SJCRH30 (cell line): ENCODE measurements at regions not wholly inside any gene's neighbourhood (a gene's known extent, or its start where the extent isn't known, plus 50 kb on each side); places are given as distances from the start of the nearest gene placed in this dataset.

Source experiments
- DNase-seq, 2 experiments: peaks; one replicate each; pipeline ENCODE4 v3.0.0-alpha.2; 2015 to 2020
- H3K27ac ChIP-seq: fragments of 250-450 bp; sonication (Bioruptor Pico); 2 replicates; pipeline ENCODE4 v1.5.1; 2020; ENCODE audit warnings: mild to moderate bottlenecking, moderate library complexity
- H3K27me3 ChIP-seq: fragments of 250-450 bp; sonication (Bioruptor Pico); 2 replicates; pipeline ENCODE4 v1.5.1; 2020; ENCODE audit warnings: mild to moderate bottlenecking, moderate library complexity
- H3K36me3 ChIP-seq: fragments of 250-450 bp; sonication (Bioruptor Pico); 2 replicates; pipeline ENCODE4 v1.5.1; 2020; ENCODE audit warnings: mild to moderate bottlenecking, moderate library complexity
- H3K4me1 ChIP-seq: fragments of 250-450 bp; sonication (Bioruptor Pico); 2 replicates; pipeline ENCODE4 v1.5.1; 2020; ENCODE audit warnings: mild to moderate bottlenecking, moderate library complexity
- H3K4me3 ChIP-seq: fragments of 250-450 bp; sonication (Bioruptor Pico); 2 replicates; pipeline ENCODE4 v1.5.1; 2020; ENCODE audit warnings: mild to moderate bottlenecking, moderate library complexity
- H3K9me3 ChIP-seq: fragments of 250-450 bp; sonication (Bioruptor Pico); replicated peaks from 2 replicates; pipeline ENCODE4 v1.5.1; 2020; ENCODE audit warnings: mild to moderate bottlenecking, moderate library complexity

GRCh38 chr6:16956361-16956760, 145.5 kb upstream of the STMND1 start:
- Histone ChIP-seq H3K9me3 (no peaks in the 10 kb centered on the region), H3K36me3 (no peaks in the 10 kb centered on the region), H3K27ac (no peak overlapping the region), H3K4me1 (no peaks in the 10 kb centered on the region), H3K4me3 (no peak overlapping the region), H3K27me3 (no peaks in the 10 kb centered on the region)
- no peak for DNase-seq

- no peaks in the 10 kb centered on the region for H3K9me3 ChIP-seq
- H3K27me3 ChIP-seq, result no peaks in the 10 kb centered on the region
- H3K27ac ChIP-seq, result no peak overlapping the region
- H3K4me1 ChIP-seq, result no peaks in the 10 kb centered on the region
- DNase-seq, result no peak
- no peak overlapping the region for H3K4me3 ChIP-seq
- H3K36me3 ChIP-seq, result no peaks in the 10 kb centered on the region
Measured at GRCh38 chr6:16955899-16956298, 146.0 kb upstream of the STMND1 start.

- no peak for DNase-seq
- no peaks in the 10 kb centered on the region for H3K27me3 ChIP-seq
- no peak overlapping the region for H3K27ac ChIP-seq
- peaks cover 7% of the 10 kb centered on the region for H3K4me1 ChIP-seq
- no peaks in the 10 kb centered on the region for H3K36me3 ChIP-seq
- no peaks in the 10 kb centered on the region for H3K9me3 ChIP-seq
- no peak overlapping the region for H3K4me3 ChIP-seq
Measured at GRCh38 chr6:16953905-16954304, 147.9 kb upstream of the STMND1 start.

DNA sequence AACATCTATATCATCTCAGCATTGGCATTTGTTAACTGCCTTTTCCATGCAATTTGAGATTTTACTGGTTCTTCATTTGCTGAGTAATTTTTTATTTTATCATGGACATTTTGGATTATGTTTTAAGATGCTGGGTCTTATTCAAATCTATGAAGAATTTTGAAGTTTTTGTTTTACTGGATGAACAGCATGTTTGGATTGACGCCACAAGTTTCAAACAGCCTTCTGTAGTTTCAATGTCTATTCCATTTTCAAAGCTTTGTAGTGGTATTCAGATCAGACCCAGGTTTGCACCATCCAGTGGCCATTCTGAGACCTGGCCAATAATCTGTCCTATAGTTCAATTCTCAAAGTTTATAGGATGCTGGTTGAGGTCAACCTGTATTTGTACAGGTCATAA, 148.4 kb upstream of the STMND1 start:
- Histone ChIP-seq H3K4me3 (no peak overlapping the region), H3K27ac (no peak overlapping the region), H3K27me3 (no peaks in the 10 kb centered on the region), H3K36me3 (no peaks in the 10 kb centered on the region), H3K9me3 (no peaks in the 10 kb centered on the region), H3K4me1 (peaks cover 9% of the 10 kb centered on the region)
- no peak for DNase-seq

GRCh38 chr6:16950825-16951495, 150.9 kb upstream of the STMND1 start:
- no peak for DNase-seq

DNA sequence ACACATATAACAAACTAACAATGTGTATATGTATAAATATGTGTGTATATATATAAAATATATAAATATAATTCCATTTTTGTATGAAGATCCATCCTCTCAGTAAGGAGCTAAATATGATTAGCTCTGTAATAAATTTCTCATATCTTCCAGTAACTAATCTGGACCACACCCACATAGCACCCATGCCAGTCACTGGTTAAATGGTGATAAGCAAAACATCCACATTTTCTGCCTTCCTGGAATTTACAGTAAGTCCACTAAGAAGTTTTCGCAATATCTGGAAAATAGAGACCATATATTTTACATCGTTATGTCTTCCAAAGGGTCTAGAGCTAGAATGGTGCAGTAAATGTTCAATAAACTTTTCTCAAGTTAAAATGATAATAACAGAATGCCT, 151.5 kb upstream of the STMND1 start:
- Histone ChIP-seq H3K4me3 (no peak overlapping the region), H3K36me3 (no peaks in the 10 kb centered on the region), H3K27ac (no peak overlapping the region), H3K4me1 (peaks cover 25% of the 10 kb centered on the region), H3K9me3 (no peaks in the 10 kb centered on the region), H3K27me3 (no peaks in the 10 kb centered on the region)
- DNase-seq, result no peak

More at GRCh38 chr6:16950825-16951495, 150.9 kb upstream of the STMND1 start:
- H3K4me1 ChIP-seq, result peaks cover 25% of the 10 kb centered on the region
- no peaks in the 10 kb centered on the region for H3K27me3 ChIP-seq
- H3K4me3 ChIP-seq, result no peak overlapping the region
- no peak overlapping the region for H3K27ac ChIP-seq
- H3K36me3 ChIP-seq, result no peaks in the 10 kb centered on the region
- H3K9me3 ChIP-seq, result no peaks in the 10 kb centered on the region

DNA sequence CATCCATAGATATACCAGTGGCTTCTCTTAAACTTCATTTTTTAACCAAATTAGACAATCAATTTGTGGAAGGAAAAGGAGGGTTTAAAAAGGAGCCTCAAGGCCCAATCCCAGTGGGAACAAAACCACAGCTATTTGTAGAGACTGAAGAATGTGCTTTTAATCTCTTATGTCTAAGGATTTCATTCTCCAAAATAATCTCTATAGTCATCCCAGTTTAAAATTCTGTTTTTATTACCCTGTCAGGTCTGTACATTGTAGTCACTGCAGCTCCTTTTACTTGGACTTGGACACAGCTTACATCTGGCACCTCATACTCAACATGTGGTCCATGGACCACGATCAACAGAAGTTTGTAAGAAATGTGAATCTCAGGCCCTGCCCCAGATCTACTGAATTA, 152.1 kb upstream of the STMND1 start:
- Histone ChIP-seq H3K4me3 (no peak overlapping the region), H3K27ac (no peak overlapping the region), H3K9me3 (no peaks in the 10 kb centered on the region), H3K4me1 (peaks cover 25% of the 10 kb centered on the region), H3K27me3 (no peaks in the 10 kb centered on the region), H3K36me3 (no peaks in the 10 kb centered on the region)
- no peak for DNase-seq

DNA sequence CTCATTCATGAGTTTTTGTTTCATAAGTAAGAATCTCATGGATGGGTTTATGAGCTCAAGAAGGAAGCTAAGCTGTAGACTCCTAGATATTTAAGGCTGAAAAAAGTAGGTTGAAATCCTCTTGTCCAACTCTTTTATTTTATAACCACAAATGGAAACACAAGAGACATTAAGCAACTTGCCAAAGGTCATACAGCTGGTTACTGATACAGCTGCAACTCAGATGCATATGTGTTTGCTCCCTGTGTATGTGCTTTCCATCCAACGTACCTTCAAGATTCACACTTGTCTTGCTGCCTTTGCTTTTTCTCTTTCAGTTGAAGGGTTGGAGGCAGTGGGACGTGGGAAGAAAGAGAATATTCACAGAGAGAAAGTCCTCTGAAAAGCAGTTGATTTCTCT, 153.5 kb upstream of the STMND1 start:
- Histone ChIP-seq H3K27me3 (no peaks in the 10 kb centered on the region), H3K27ac (no peak overlapping the region), H3K36me3 (no peaks in the 10 kb centered on the region), H3K9me3 (no peaks in the 10 kb centered on the region), H3K4me1 (peaks cover 25% of the 10 kb centered on the region), H3K4me3 (no peak overlapping the region)
- DNase-seq, result no peak

- H3K4me3 ChIP-seq, result no peak overlapping the region
- H3K9me3 ChIP-seq, result no peaks in the 10 kb centered on the region
- H3K27ac ChIP-seq, result peak overlapping the region; percentile 29; the same call in 1 of the 2 replicates
- H3K27me3 ChIP-seq, result no peaks in the 10 kb centered on the region
- H3K36me3 ChIP-seq, result no peaks in the 10 kb centered on the region
- DNase-seq, result peak; percentile 26 to 67
- peaks cover 25% of the 10 kb centered on the region for H3K4me1 ChIP-seq
Measured at GRCh38 chr6:16947375-16948015, 154.4 kb upstream of the STMND1 start.

DNA sequence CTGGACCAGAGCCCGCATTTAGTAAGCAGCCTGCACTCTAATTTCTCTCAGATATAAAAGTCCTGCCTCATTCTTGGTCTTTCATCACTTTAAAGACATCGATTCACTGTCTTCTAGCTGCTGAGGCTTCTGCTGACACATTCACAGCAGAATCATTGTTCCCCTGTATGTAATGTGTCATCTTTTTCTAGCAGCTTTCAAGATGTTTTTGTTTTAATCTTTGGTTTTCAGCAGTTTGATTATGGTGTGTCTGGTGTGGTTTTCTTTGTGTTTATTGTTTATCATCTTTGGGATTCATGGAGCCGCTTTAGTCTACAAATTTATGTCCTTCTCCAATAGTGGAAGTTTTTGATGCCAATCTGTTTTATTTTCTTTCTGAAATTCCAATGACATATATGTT, 157.3 kb upstream of the STMND1 start:
- Histone ChIP-seq H3K36me3 (no peaks in the 10 kb centered on the region), H3K27ac (no peak overlapping the region), H3K4me1 (peaks cover 36% of the 10 kb centered on the region), H3K4me3 (no peak overlapping the region), H3K27me3 (no peaks in the 10 kb centered on the region), H3K9me3 (no peaks in the 10 kb centered on the region)
- DNase-seq, result no peak

GRCh38 chr6:16939839-16940238, 162.0 kb upstream of the STMND1 start:
- Histone ChIP-seq H3K4me1 (peaks cover 26% of the 10 kb centered on the region), H3K27me3 (no peaks in the 10 kb centered on the region), H3K36me3 (no peaks in the 10 kb centered on the region), H3K27ac (peak overlapping the region; percentile 72), H3K9me3 (no peaks in the 10 kb centered on the region), H3K4me3 (peak overlapping the region; percentile 54)
- peak; percentile 84 to 90 for DNase-seq

- peak overlapping the region; percentile 72 for H3K27ac ChIP-seq
- H3K27me3 ChIP-seq, result no peaks in the 10 kb centered on the region
- peaks cover 26% of the 10 kb centered on the region for H3K4me1 ChIP-seq
- H3K9me3 ChIP-seq, result no peaks in the 10 kb centered on the region
- H3K4me3 ChIP-seq, result peak overlapping the region; percentile 54
- DNase-seq, result peak in 1 of 2 experiments; percentile 22
- H3K36me3 ChIP-seq, result no peaks in the 10 kb centered on the region
Measured at GRCh38 chr6:16939351-16939750, 162.5 kb upstream of the STMND1 start.

GRCh38 chr6:16936893-16937292, 165.0 kb upstream of the STMND1 start:
- Histone ChIP-seq H3K36me3 (no peaks in the 10 kb centered on the region), H3K9me3 (no peaks in the 10 kb centered on the region), H3K4me1 (peaks cover 32% of the 10 kb centered on the region), H3K27me3 (no peaks in the 10 kb centered on the region), H3K27ac (peak overlapping the region; percentile 25), H3K4me3 (no peak overlapping the region)
- DNase-seq, result no peak

GRCh38 chr6:16933961-16934360, 167.9 kb upstream of the STMND1 start:
- Histone ChIP-seq H3K9me3 (no peaks in the 10 kb centered on the region), H3K4me3 (no peak overlapping the region), H3K27ac (no peak overlapping the region), H3K27me3 (no peaks in the 10 kb centered on the region), H3K4me1 (peaks cover 27% of the 10 kb centered on the region), H3K36me3 (no peaks in the 10 kb centered on the region)
- no peak for DNase-seq

DNA sequence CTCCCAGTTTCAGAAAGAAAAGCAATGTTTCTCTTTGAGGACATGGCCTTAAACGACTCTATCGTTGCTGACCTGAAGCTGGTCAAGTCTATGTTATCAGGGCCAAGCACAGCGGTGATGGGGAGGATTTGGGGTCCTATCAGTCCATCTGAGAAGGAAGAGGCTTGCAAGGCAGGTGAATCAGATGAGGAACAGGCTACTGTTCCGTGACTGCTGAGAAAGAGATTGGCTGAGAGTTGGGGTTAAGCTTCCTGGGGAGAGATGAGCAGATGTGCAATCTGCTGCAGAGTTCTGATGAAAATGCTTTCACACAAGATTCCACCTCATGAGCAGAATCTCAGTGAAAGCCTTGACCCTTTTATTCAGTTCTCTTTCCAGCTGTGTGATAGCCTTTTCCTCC, 168.3 kb upstream of the STMND1 start:
- DNase-seq, result no peak
- Histone ChIP-seq H3K36me3 (no peaks in the 10 kb centered on the region), H3K27me3 (no peaks in the 10 kb centered on the region), H3K4me3 (no peak overlapping the region), H3K9me3 (no peaks in the 10 kb centered on the region), H3K27ac (no peak overlapping the region), H3K4me1 (peaks cover 29% of the 10 kb centered on the region)

DNA sequence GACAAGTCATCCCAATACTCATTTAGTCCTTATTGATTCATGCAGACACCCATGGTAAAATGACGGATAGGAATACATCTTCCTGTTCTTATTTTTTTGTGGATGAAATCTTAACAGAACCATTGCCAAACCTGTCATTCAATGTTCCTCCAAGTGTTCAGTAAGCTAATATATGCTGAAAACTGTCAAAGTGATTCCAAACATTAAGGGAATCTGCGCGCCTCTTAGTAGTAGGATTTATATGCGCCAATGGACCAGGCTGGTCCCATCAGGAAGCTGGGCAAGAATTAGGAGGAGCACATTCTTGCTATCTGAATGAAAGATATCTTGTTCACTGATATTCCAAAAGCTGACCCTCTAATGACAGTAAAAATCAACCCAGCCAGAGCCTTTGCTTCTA, 168.9 kb upstream of the STMND1 start:
- H3K9me3 ChIP-seq, result no peaks in the 10 kb centered on the region
- no peaks in the 10 kb centered on the region for H3K27me3 ChIP-seq
- no peak for DNase-seq
- H3K27ac ChIP-seq, result no peak overlapping the region
- no peak overlapping the region for H3K4me3 ChIP-seq
- peaks cover 33% of the 10 kb centered on the region for H3K4me1 ChIP-seq
- no peaks in the 10 kb centered on the region for H3K36me3 ChIP-seq
